Hepatocyte (in vitro differentiated cells): ENCODE measurements at regions not wholly inside any gene's neighbourhood (a gene's known extent, or its start where the extent isn't known, plus 50 kb on each side); places are given as distances from the start of the nearest gene placed in this dataset.

ENCODE experiments used
- DNase-seq: peaks from one replicate; pipeline ENCODE4 v3.0.0-alpha.2; 2016; ENCODE audit warnings: low spot score
- H2AFZ ChIP-seq: fragments of 200-600 bp; sonication (generic); 2 replicates; pipeline ENCODE4 v1.6.0; 2016; ENCODE audit warnings: antibody characterized with exemption, mild to moderate bottlenecking
- H3K27ac ChIP-seq: fragments of 200-600 bp; sonication (generic); 2 replicates; pipeline ENCODE4 v1.5.1; 2016; ENCODE audit warnings: mild to moderate bottlenecking
- H3K27me3 ChIP-seq: fragments of 200-600 bp; sonication (generic); 2 replicates; pipeline ENCODE4 v1.6.1; 2016
- H3K36me3 ChIP-seq: fragments of 200-600 bp; sonication (generic); replicated peaks from 2 replicates; pipeline ENCODE4 v1.5.1; 2016; ENCODE audit warnings: low read depth; ENCODE audit not compliant: insufficient read depth
- H3K4me1 ChIP-seq: fragments of 200-600 bp; sonication (generic); 2 replicates; pipeline ENCODE4 v1.5.1; 2016; ENCODE audit warnings: mild to moderate bottlenecking, moderate library complexity; ENCODE audit not compliant: insufficient read depth
- H3K4me2 ChIP-seq: fragments of 200-600 bp; sonication (generic); 2 replicates; pipeline ENCODE4 v1.6.0; 2016
- H3K4me3 ChIP-seq: fragments of 200-600 bp; sonication (generic); 2 replicates; pipeline ENCODE4 v1.5.1; 2016; ENCODE audit warnings: mild to moderate bottlenecking
- H3K79me2 ChIP-seq: fragments of 200-600 bp; sonication (generic); 2 replicates; pipeline ENCODE4 v1.6.0; 2017; ENCODE audit warnings: mild to moderate bottlenecking
- H3K9me2 ChIP-seq: fragments of 200-600 bp; sonication (generic); replicated peaks from 2 replicates; pipeline ENCODE4 v1.6.0; 2017; ENCODE audit warnings: mild to moderate bottlenecking; ENCODE audit not compliant: insufficient read depth
- H3K9me3 ChIP-seq: fragments of 200-600 bp; sonication (generic); 2 replicates; pipeline ENCODE4 v1.5.1; 2016; ENCODE audit warnings: low read depth, mild to moderate bottlenecking
- H4K20me1 ChIP-seq: fragments of 200-600 bp; sonication (generic); 2 replicates; pipeline ENCODE4 v1.6.0; 2016; ENCODE audit warnings: mild to moderate bottlenecking; ENCODE audit not compliant: insufficient read depth, poor library complexity, severe bottlenecking
- CTCF ChIP-seq: fragments of 200-600 bp; sonication (generic); IDR thresholded peaks from 2 replicates; pipeline ENCODE4 v1.5.1; 2016; ENCODE audit warnings: antibody characterized with exemption, mild to moderate bottlenecking; ENCODE audit not compliant: poor library complexity
- EZH2 ChIP-seq: fragments of 200-600 bp; sonication (generic); IDR thresholded peaks from 2 replicates; pipeline ENCODE4 v1.6.1; 2016; ENCODE audit warnings: antibody characterized with exemption, mild to moderate bottlenecking, borderline replicate concordance
- EZH2phosphoT487 ChIP-seq: fragments of 200-600 bp; sonication (generic); IDR thresholded peaks from one replicate; pipeline ENCODE4 v1.6.1; 2018; ENCODE audit warnings: antibody characterized with exemption, mild to moderate bottlenecking, low read depth, moderate library complexity; ENCODE audit not compliant: unreplicated experiment, severe bottlenecking
- WGBS: methylation state at CpG from one replicate; pipeline ENCODE4 v1.1.6; 2016; ENCODE audit warnings: low lambda C conversion rate; ENCODE audit errors: missing lambda C conversion rate; 5-methylcytosine and 5-hydroxymethylcytosine counted together

- no peak overlapping the region for H2AFZ ChIP-seq
- WGBS, result 93% methylated on average over 3 of the region's 3 CpGs
Measured at GRCh38 chr9:126248680-126249079, 77.9 kb upstream of the MVB12B start.

GRCh38 chr9:126261584-126262356, 64.9 kb upstream of the MVB12B start:
- Histone ChIP-seq H3K9me2 (no peaks in the 10 kb centered on the region), H3K36me3 (no peaks in the 10 kb centered on the region), H2AFZ (no peak overlapping the region), H3K4me3 (no peak overlapping the region), H3K9me3 (no peaks in the 10 kb centered on the region), H3K4me1 (no peaks in the 10 kb centered on the region), H3K27ac (no peak overlapping the region), H4K20me1 (no peaks in the 10 kb centered on the region), H3K79me2 (no peaks in the 10 kb centered on the region), H3K27me3 (peaks cover 33% of the 10 kb centered on the region), H3K4me2 (no peak overlapping the region)
- TF ChIP-seq EZH2phosphoT487 (no peak), EZH2 (no peak), CTCF (no peak)
- DNase-seq, result no peak
- WGBS, result 72% methylated on average over 14 of the region's 14 CpGs

More at GRCh38 chr9:126248680-126249079, 77.9 kb upstream of the MVB12B start:
- H3K27me3 ChIP-seq, result no peaks in the 10 kb centered on the region
- H3K4me3 ChIP-seq, result no peak overlapping the region
- no peak for TF ChIP-seq CTCF
- no peak for TF ChIP-seq EZH2phosphoT487
- no peak for TF ChIP-seq EZH2
- H3K27ac ChIP-seq, result no peak overlapping the region
- H3K79me2 ChIP-seq, result no peaks in the 10 kb centered on the region
- no peak overlapping the region for H3K4me2 ChIP-seq
- no peaks in the 10 kb centered on the region for H3K9me3 ChIP-seq
- no peaks in the 10 kb centered on the region for H3K4me1 ChIP-seq
- DNase-seq, result no peak
- H4K20me1 ChIP-seq, result no peaks in the 10 kb centered on the region
- H3K36me3 ChIP-seq, result no peaks in the 10 kb centered on the region
- H3K9me2 ChIP-seq, result no peaks in the 10 kb centered on the region

- Histone ChIP-seq H3K79me2 (no peaks in the 10 kb centered on the region), H3K9me2 (no peaks in the 10 kb centered on the region), H3K4me3 (no peak overlapping the region), H4K20me1 (no peaks in the 10 kb centered on the region), H2AFZ (no peak overlapping the region), H3K27ac (no peak overlapping the region), H3K4me2 (no peak overlapping the region), H3K36me3 (no peaks in the 10 kb centered on the region), H3K4me1 (no peaks in the 10 kb centered on the region), H3K9me3 (no peaks in the 10 kb centered on the region), H3K27me3 (peaks cover 33% of the 10 kb centered on the region)
- DNase-seq, result no peak
- TF ChIP-seq EZH2, result no peak
- TF ChIP-seq CTCF, result no peak
- no peak for TF ChIP-seq EZH2phosphoT487
Measured at GRCh38 chr9:126262738-126263137, 63.9 kb upstream of the MVB12B start.
